H9 (cell line): ENCODE measurements at regions not wholly inside any gene's neighbourhood (a gene's known extent, or its start where the extent isn't known, plus 50 kb on each side); places are given as distances from the start of the nearest gene placed in this dataset.
A peak's percentile ranks its signal among the peaks of the same experiment; 100 is the strongest.

Experiments used
- DNase-seq: peaks from one replicate; pipeline ENCODE4 v3.0.0-alpha.2; 2017
- H2AFZ ChIP-seq: one replicate; pipeline ENCODE4 v1.6.1; 2013; ENCODE audit warnings: mild to moderate bottlenecking, low read length, control low read depth, moderate library complexity
- H2AK5ac ChIP-seq: 2 replicates; pipeline ENCODE4 v1.6.1; 2013; ENCODE audit warnings: low read length, control low read depth, mixed read lengths; ENCODE audit not compliant: insufficient read length
- H2BK120ac ChIP-seq: one replicate; pipeline ENCODE4 v1.6.1; 2013; ENCODE audit warnings: low read depth, mild to moderate bottlenecking, low read length, control low read depth, inconsistent platforms; ENCODE audit not compliant: poor library complexity, severe bottlenecking
- H2BK12ac ChIP-seq: 2 replicates; pipeline ENCODE4 v1.6.1; 2013; ENCODE audit warnings: low read length, control low read depth, mixed read lengths, low read depth; ENCODE audit not compliant: insufficient read length
- H2BK15ac ChIP-seq: 2 replicates; pipeline ENCODE4 v1.6.1; 2013; ENCODE audit warnings: low read depth, low read length, control low read depth
- H2BK20ac ChIP-seq: one replicate; pipeline ENCODE4 v1.6.1; 2013; ENCODE audit warnings: low read depth, mild to moderate bottlenecking, low read length, control low read depth, inconsistent platforms; ENCODE audit not compliant: poor library complexity, severe bottlenecking
- H2BK5ac ChIP-seq: 2 replicates; pipeline ENCODE4 v1.6.1; 2013; ENCODE audit warnings: low read length, control low read depth, mixed read lengths; ENCODE audit not compliant: insufficient read length
- H3K14ac ChIP-seq: 2 replicates; pipeline ENCODE4 v1.6.1; 2013; ENCODE audit warnings: low read length, control low read depth; ENCODE audit not compliant: insufficient read depth
- H3K18ac ChIP-seq: 2 replicates; pipeline ENCODE4 v1.6.1; 2013; ENCODE audit warnings: low read depth, mild to moderate bottlenecking, mixed read lengths, low read length, control low read depth; ENCODE audit not compliant: insufficient read length
- H3K23ac ChIP-seq: 2 replicates; pipeline ENCODE4 v1.6.1; 2013; ENCODE audit warnings: low read length, control low read depth, mixed read lengths, low read depth; ENCODE audit not compliant: insufficient read length
- H3K23me2 ChIP-seq: 2 replicates; pipeline ENCODE4 v1.6.1; 2013; ENCODE audit warnings: low read depth, mild to moderate bottlenecking, mixed read lengths, low read length, control low read depth; ENCODE audit not compliant: insufficient read length, poor library complexity, severe bottlenecking
- H3K27ac ChIP-seq: 2 replicates; pipeline ENCODE4 v1.5.1; 2013; ENCODE audit warnings: low read length, control low read depth, mixed read lengths, low read depth; ENCODE audit not compliant: insufficient read length
- H3K27me3 ChIP-seq: 2 replicates; pipeline ENCODE4 v1.6.1; 2013; ENCODE audit warnings: low read length, control low read depth, inconsistent platforms; ENCODE audit not compliant: insufficient read depth
- H3K4ac ChIP-seq: 2 replicates; pipeline ENCODE4 v1.6.1; 2013; ENCODE audit warnings: low read depth, mild to moderate bottlenecking, control low read depth, inconsistent platforms, low read length, moderate library complexity
- H3K4me1 ChIP-seq: 2 replicates; pipeline ENCODE4 v1.6.1; 2013; ENCODE audit warnings: low read length, control low read depth, inconsistent platforms; ENCODE audit not compliant: insufficient read depth
- H3K4me2 ChIP-seq: 2 replicates; pipeline ENCODE4 v1.6.1; 2013; ENCODE audit warnings: low read length, control low read depth, mixed read lengths; ENCODE audit not compliant: insufficient read length, insufficient read depth
- H3K56ac ChIP-seq: 2 replicates; pipeline ENCODE4 v1.6.1; 2013; ENCODE audit warnings: low read depth, mild to moderate bottlenecking, mixed read lengths, low read length, control low read depth; ENCODE audit not compliant: insufficient read length
- H3K79me1 ChIP-seq: 2 replicates; pipeline ENCODE4 v1.6.1; 2013; ENCODE audit warnings: low read depth, mild to moderate bottlenecking, moderate library complexity, low read length, control low read depth, inconsistent platforms; ENCODE audit not compliant: insufficient read depth, poor library complexity, severe bottlenecking
- H3K79me2 ChIP-seq: 2 replicates; pipeline ENCODE4 v1.6.1; 2013; ENCODE audit warnings: low read length, control low read depth, inconsistent platforms; ENCODE audit not compliant: insufficient read depth
- H3K9ac ChIP-seq: 2 replicates; pipeline ENCODE4 v1.6.1; 2013; ENCODE audit warnings: low read length, control low read depth, mixed read lengths; ENCODE audit not compliant: insufficient read length; ENCODE audit errors: extremely low read depth
- H3K9me3 ChIP-seq: one replicate; pipeline ENCODE4 v1.6.1; 2013; ENCODE audit warnings: low read depth, low read length, inconsistent platforms; ENCODE audit not compliant: control insufficient read depth
- H3T11ph ChIP-seq: one replicate; pipeline ENCODE4 v1.6.1; 2013; ENCODE audit warnings: mild to moderate bottlenecking, low read length, control low read depth, inconsistent platforms
- H4K20me1 ChIP-seq: one replicate; pipeline ENCODE4 v1.6.1; 2013; ENCODE audit not compliant: control insufficient read depth, insufficient read length, insufficient read depth
- H4K5ac ChIP-seq: 2 replicates; pipeline ENCODE4 v1.6.1; 2013; ENCODE audit warnings: low read depth, mild to moderate bottlenecking, mixed read lengths, low read length, control low read depth; ENCODE audit not compliant: insufficient read length
- H4K8ac ChIP-seq: replicated peaks from 2 replicates; pipeline ENCODE4 v1.6.1; 2013; ENCODE audit warnings: low read length, control low read depth, mixed read lengths, low read depth; ENCODE audit not compliant: insufficient read length
- H4K91ac ChIP-seq: 2 replicates; pipeline ENCODE4 v1.6.1; 2013; ENCODE audit warnings: low read depth, mild to moderate bottlenecking, moderate library complexity, mixed read lengths, low read length, control low read depth; ENCODE audit not compliant: insufficient read length
- H3K27ac Mint-ChIP-seq, 3 experiments: 2 replicates in 2 of 3; 3 replicates in 1 of 3; pipeline ENCODE4 v1.8.0; 2020 to 2021; ENCODE audit warnings: mixed read lengths in 3 of 3, mild to moderate bottlenecking in 1 of 3, moderate library complexity in 1 of 3
- H3K27me3 Mint-ChIP-seq: 2 replicates; pipeline ENCODE4 v1.8.0; 2021; ENCODE audit warnings: low read depth, mild to moderate bottlenecking, moderate library complexity, mixed read lengths
- H3K36me3 Mint-ChIP-seq, 3 experiments: 2 replicates in 2 of 3; 3 replicates in 1 of 3; pipeline ENCODE4 v1.8.0; 2020 to 2021; ENCODE audit warnings: low read depth in 3 of 3, mixed read lengths in 3 of 3; ENCODE audit not compliant: insufficient read depth in 1 of 3
- H3K4me1 Mint-ChIP-seq, 2 experiments: 2 replicates each; pipeline ENCODE4 v1.8.0; 2020; ENCODE audit warnings: mixed read lengths in 2 of 2
- H3K4me3 Mint-ChIP-seq, 2 experiments: 2 replicates in 1 of 2; 3 replicates in 1 of 2; pipeline ENCODE4 v1.8.0; 2020 to 2021; ENCODE audit warnings: mild to moderate bottlenecking in 2 of 2, mixed read lengths in 2 of 2, moderate library complexity in 1 of 2
- H3K9me3 Mint-ChIP-seq, 2 experiments: 2 replicates in 1 of 2; 3 replicates in 1 of 2; pipeline ENCODE4 v1.8.0; 2020; ENCODE audit warnings: mild to moderate bottlenecking in 2 of 2, mixed read lengths in 2 of 2, moderate library complexity in 1 of 2
- CTCF ChIP-seq: fragments of 200-600 bp; sonication (generic); conservative IDR thresholded peaks from 3 replicates; pipeline ENCODE4 v1.8.0; 2021; ENCODE audit warnings: antibody characterized with exemption, mild to moderate bottlenecking
- WGBS: extraction: QIAGEN DNeasy Blood & Tissue Kit; methylation state at CpG from one replicate; pipeline ENCODE4 v1.1.7; 2013; ENCODE audit warnings: missing lambda C conversion rate, low lambda C conversion rate, mixed read lengths; ENCODE audit not compliant: insufficient read length; ENCODE audit errors: extremely low coverage; 5-methylcytosine and 5-hydroxymethylcytosine counted together

GRCh38 chr4:185916683-185917082 lies 104.7 kb upstream of the SORBS2 start:
- H3K4me2 ChIP-seq, result no peak overlapping the region
- no peak overlapping the region for H3K4ac ChIP-seq
- no peak overlapping the region for H3K18ac ChIP-seq
- H4K20me1 ChIP-seq, result no peaks in the 10 kb centered on the region
- H3K23me2 ChIP-seq, result no peaks in the 10 kb centered on the region
- no peak overlapping the region for H3K14ac ChIP-seq
- H3K4me1 ChIP-seq, result peaks cover 5% of the 10 kb centered on the region; the same call in 1 of the 2 replicates
- H3K56ac ChIP-seq, result no peak overlapping the region
- H3K27ac ChIP-seq, result no peak overlapping the region
- no peak overlapping the region for H2AK5ac ChIP-seq
- H2BK20ac ChIP-seq, result no peak overlapping the region
- H3K27me3 ChIP-seq, result no peaks in the 10 kb centered on the region
- Mint-ChIP-seq H3K4me1 (peaks cover 40 to 42% of the 10 kb centered on the region in 2 experiments), H3K27ac (peak overlapping the region in 1 of 3 experiments; percentile 11; a peak in 1 of 7 replicates), H3K27me3 (no peaks in the 10 kb centered on the region), H3K36me3 (no peaks in the 10 kb centered on the region), H3K4me3 (no peak overlapping the region), H3K9me3 (no peaks in the 10 kb centered on the region)
- no peak overlapping the region for H2BK120ac ChIP-seq
- no peak overlapping the region for H4K91ac ChIP-seq
- H3K79me2 ChIP-seq, result no peaks in the 10 kb centered on the region
- no peaks in the 10 kb centered on the region for H3K9me3 ChIP-seq
- H2BK15ac ChIP-seq, result no peak overlapping the region
- no CpG with 5 or more reads among the region's 4 CpGs for WGBS
- H2BK5ac ChIP-seq, result no peak overlapping the region
- H2AFZ ChIP-seq, result no peak overlapping the region
- no peak overlapping the region for H4K8ac ChIP-seq
- no peak overlapping the region for H3K9ac ChIP-seq
- H3T11ph ChIP-seq, result no peak overlapping the region
- H2BK12ac ChIP-seq, result no peak overlapping the region
- H3K79me1 ChIP-seq, result no peaks in the 10 kb centered on the region
- no peak overlapping the region for H4K5ac ChIP-seq
- no peak overlapping the region for H3K23ac ChIP-seq
- TF ChIP-seq CTCF, result no peak
- DNase-seq, result peak; percentile 44
